Activated CD4-positive, alpha-beta T cell treated with anti-CD3 and anti-CD28 coated beads, Interleukin-10, Interleukin-2, amounts not matched to agents 100 ng/mL and 50 ng/mL, durations not matched to agents 16 hours and 8 hours (primary cell): ENCODE measurements at regions not wholly inside any gene's neighbourhood (a gene's known extent, or its start where the extent isn't known, plus 50 kb on each side); places are given as distances from the start of the nearest gene placed in this dataset.

Source experiments
- DNase-seq: peaks from one replicate; pipeline ENCODE4 v3.0.0-alpha.2; 2020

DNA sequence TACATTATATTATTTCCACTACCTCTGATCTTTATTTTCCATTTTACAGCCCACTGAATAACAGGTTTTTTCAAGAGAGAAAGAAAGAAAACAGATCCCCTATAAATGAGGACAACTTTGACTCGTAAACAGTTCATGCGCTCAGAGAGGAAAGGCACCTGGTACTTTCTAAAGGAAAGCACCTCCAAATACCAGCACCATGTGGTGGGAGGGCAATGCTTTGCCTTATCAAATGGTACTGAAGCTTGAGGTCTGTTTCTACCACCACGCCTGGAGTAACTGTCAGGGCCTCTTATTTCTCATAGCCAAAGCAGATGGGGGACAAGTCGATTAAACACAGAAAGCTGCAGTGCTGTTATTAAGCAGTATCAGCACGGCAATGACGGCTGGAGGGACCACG is 510.3 kb upstream of the ZFHX3 start:
- no peak for DNase-seq

GRCh38 chr16:73553941-73554660 is 506.2 kb upstream of the ZFHX3 start:
- no peak for DNase-seq

DNA sequence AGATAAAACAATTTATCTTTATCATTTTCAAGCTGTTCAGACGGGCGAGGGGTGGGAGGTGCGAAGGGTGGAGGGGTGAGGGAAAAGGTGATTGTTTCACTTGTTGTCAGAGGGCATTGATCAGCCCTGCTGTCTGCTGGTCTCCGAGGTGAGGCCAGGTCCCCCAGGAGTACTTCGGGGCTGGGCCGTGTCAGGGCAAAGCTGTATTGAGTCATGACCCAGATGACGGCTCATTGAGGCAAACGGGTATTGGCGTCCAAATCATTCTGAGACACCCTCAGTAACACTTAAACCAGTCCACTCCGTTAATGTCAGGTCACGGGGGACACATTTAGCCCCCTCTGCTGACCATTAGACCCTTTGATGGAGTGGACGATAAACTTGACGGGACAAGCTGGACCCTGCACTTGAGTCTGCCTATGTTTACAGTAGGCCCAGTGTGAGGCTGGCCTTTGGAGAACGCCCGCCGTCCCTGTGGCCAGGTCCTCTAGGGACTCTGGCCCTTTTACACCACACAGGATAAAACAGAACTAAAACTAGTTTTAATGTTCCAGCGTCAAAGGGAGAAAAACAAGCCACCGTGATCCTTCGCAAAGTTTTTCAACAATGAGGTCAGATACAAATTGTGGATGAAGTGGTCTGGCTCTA is 502.2 kb upstream of the ZFHX3 start:
- DNase-seq: no peak

GRCh38 chr16:73547552-73548403 is 499.9 kb upstream of the ZFHX3 start:
- no peak for DNase-seq

GRCh38 chr16:73546341-73546845 is 498.5 kb upstream of the ZFHX3 start:
- DNase-seq: no peak

GRCh38 chr16:73545755-73546154 is 497.8 kb upstream of the ZFHX3 start:
- no peak for DNase-seq

- DNase-seq: no peak
Observed at GRCh38 chr16:73545290-73545689, 497.4 kb upstream of the ZFHX3 start.

GRCh38 chr16:73544826-73545225 is 496.9 kb upstream of the ZFHX3 start:
- no peak for DNase-seq

DNA sequence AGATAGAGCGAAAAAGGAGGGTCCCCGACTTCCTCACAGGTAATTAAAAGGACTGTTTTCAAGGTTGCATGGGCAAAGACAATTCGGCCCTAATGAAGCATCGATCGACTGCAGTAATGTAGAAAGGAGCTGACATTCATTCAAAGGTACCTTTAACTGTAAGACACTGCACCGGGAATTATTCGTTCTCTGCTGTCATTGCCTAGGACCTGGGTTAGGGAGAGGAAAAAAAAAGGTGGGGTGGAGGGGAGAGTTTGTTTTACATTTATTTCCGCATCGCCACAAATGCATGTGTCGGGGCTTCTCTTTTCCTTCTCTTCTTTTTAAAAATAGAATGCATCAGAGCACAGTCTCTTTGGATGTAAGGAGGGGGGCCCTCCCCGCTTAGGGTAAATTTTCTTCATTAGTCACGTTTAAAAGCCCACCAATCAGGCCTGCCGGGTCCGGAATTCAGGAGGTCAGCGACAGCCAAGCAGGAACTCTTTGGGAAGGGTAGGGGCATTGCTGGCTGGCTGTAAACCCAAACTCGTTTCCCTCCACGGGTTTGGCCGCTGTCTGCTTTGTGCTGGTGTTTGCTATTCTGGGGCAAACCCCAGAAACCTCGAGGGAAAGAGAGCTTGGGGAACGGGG is 496.2 kb upstream of the ZFHX3 start:
- no peak for DNase-seq

GRCh38 chr16:73543331-73543969 is 495.5 kb upstream of the ZFHX3 start:
- DNase-seq: no peak

- no peak for DNase-seq
Observed at GRCh38 chr16:73542885-73543284, 495.0 kb upstream of the ZFHX3 start.

DNA sequence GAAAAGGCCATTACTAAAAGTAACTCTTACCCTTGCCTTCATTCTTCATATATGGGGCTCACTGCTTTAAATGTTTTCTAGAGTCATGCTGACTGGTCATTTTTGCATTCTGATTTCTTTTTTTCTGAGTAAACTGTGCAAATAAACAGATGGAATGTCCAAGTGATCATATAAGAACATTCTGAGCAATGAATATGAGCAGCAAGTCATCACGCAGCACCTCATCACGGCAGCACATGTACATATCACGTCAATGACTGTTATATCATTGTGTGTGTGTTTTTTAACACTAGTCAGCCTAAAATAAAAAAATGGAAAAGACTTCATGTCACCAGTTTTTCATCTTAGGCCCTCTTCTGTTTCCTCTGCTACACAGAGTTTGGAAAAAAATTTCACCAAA is 490.0 kb upstream of the ZFHX3 start:
- DNase-seq: no peak

GRCh38 chr16:73536931-73537330 is 489.0 kb upstream of the ZFHX3 start:
- no peak for DNase-seq

GRCh38 chr16:73531021-73531420 is 483.1 kb upstream of the ZFHX3 start:
- no peak for DNase-seq

DNA sequence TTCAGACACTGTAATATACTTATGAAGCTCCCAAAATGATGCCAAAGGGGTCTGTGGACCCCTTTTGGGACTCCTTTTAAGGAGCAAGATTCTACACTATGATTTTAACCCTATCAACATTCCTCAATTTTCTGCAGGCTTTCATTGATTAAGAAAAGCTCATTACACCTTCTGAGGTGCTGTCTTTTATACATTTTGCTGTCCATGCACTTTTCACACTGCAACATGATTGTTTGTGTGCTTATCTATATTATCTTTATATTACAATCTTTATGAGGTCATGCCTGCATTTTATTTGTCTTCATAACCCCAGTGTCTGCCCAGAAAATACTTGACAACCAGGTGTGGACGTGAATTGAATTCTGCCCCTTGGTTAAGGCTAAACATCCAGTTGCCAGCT is 482.6 kb upstream of the ZFHX3 start:
- no peak for DNase-seq

DNA sequence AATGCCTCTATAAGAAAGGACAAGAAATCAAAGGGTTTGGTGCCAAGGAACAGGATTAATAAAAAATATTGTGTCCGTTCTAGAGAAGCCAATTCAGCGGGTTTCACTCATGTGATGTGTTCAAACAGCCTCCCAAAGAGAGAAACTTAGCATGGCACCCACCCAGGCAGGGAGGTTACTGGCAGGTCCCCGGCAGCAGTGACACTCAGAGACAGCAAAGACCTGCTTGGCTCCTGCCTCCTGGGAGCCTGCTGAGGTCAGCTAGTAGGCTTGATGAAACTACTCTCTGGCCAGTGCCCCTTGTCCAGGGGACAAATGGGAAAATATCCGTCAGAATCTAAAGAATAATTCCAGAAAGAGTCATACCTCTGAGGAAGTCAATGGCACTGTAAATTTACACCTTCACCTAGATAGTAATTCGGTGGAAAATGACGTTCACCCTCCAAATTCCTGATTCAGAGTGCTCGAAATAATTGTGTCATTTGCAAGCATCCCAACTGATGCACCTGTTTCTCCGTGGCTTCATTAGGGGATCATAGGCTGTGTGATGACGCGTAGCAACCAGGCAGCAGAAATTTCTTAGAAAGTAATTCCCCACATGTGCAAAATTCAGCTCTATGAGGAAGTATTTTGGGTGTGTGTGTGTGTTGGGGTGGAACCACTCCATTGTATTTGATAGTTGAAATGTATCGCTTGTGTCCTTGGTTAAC is 481.5 kb upstream of the ZFHX3 start:
- DNase-seq: no peak

- DNase-seq: no peak
Observed at GRCh38 chr16:73527187-73527586, 479.3 kb upstream of the ZFHX3 start.

DNA sequence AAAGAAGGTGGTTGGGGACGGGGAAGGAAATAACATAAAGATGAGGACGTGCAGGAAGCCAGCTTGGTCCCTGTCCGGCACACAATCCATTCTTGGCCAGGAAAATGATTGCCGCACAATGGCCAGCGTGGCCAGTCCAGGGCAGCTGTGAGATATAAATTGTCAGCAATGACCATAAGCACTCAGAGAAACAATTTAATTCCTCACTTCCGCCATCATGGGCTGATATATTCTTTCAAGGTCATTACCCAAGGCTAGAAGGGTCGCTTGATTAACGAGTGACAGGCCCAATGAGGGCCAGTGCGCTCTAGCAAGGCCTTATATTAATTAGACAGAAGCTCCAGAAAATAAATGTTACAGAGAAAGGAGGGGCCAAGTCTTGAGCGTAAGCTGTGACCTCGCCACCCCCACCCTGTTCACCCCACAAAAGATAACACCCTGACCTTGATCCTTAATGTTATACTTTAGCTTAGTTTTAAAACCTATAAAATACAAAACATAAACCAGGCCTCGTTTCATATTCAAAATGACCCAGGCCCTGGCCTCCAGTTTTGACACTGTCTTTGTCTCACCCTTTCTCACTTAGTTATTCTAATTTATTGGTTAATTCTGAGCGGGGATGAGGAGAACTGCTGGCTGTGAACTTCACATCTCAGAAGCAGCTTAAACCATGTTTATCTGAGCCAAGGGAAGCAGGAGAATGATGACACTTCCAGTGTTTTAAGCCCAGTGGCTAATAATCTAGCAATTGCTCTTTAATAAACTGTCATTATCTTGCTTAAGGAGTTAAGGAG is 478.3 kb upstream of the ZFHX3 start:
- DNase-seq: no peak

DNA sequence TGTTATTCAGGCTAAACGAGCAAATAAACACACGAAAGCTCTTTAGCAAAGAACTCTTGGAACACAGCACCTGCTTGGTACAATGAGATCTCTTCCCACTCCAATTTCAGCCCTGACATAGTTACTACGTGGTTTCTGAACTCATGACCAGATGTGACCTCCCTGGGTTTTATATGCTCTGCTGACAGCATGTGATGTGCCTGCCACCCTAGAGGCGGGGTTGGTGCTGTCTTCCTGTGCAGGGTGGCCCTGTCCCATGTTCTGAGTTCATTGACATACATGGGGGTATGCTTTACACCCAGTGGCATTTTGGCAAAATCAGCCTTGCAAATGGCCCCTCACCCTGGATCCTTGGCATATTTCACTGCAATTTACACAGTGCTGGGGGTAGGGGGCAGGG is 475.3 kb upstream of the ZFHX3 start:
- no peak for DNase-seq

GRCh38 chr16:73521499-73521898 is 473.6 kb upstream of the ZFHX3 start:
- no peak for DNase-seq

DNA sequence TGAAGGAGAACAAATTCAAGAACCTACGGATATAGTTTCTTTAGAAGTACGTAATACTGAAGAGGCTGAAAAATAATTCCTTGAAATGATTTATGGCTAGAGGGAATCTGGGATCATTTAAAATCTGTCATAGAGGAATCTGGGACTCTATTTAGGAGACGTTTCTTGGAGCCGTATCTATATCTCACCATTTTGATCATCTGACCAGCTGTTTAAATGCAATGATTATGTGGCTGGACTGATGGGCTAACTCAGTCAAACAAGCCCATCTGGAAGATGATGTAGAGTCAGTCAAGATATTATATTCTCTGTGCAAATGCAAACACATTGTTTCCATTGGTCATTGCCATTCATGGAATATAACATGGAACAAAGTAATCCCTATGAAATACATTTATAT is 467.7 kb upstream of the ZFHX3 start:
- DNase-seq: no peak
